ENCODE measurements at regions not wholly inside any gene's neighbourhood (a gene's known extent, or its start where the extent isn't known, plus 50 kb on each side); places are given as distances from the start of the nearest gene placed in this dataset.

DNA sequence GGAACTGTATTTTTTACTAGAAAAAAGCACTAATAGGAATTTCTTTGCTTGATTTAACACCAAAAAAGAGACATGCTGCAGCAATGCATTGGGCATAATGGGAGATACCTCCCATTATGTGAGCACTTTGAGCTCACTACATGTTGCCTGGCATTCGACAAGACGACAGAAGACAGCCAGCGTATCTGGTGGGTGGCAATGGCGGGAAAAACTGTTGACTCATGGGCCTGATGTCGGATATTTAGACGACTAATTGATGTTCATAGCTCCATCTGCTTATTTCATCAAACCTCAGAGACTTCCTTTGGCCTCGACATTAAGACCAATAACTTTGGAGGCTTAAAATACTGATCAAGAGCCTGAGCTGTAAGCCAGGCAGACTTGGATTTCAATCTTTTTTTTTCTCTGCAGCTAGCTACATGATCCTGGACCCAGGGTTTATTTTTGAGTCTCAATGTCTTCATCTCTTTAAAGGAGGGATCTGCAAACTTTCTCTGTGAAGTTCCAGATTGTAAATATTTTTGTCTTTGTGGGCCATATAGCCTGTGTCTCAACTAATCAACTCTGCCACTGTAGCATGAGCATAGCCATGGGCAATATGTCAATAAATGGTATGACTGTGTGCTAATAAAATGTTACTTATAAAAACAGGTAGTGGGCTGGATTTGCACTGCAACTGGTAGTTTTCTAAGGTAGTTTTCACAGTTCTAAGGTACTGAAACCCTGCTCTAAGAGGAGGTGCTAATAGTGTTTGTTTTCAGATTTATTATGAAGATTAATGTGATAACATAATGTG lies 375.1 kb downstream of the METTL15 start:
- no peak for DNase-seq (ENCODE audit: low read depth)
- TF ChIP-seq, protein P1, sequence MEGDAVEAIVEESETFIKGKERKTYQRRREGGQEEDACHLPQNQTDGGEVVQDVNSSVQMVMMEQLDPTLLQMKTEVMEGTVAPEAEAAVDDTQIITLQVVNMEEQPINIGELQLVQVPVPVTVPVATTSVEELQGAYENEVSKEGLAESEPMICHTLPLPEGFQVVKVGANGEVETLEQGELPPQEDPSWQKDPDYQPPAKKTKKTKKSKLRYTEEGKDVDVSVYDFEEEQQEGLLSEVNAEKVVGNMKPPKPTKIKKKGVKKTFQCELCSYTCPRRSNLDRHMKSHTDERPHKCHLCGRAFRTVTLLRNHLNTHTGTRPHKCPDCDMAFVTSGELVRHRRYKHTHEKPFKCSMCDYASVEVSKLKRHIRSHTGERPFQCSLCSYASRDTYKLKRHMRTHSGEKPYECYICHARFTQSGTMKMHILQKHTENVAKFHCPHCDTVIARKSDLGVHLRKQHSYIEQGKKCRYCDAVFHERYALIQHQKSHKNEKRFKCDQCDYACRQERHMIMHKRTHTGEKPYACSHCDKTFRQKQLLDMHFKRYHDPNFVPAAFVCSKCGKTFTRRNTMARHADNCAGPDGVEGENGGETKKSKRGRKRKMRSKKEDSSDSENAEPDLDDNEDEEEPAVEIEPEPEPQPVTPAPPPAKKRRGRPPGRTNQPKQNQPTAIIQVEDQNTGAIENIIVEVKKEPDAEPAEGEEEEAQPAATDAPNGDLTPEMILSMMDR (conservative IDR thresholded peaks at IDR 0.05; ENCODE audit: low read depth, low read length) = no peak
- H3K4me3 ChIP-seq (ENCODE audit: low read length) = no peak overlapping the region

DNA sequence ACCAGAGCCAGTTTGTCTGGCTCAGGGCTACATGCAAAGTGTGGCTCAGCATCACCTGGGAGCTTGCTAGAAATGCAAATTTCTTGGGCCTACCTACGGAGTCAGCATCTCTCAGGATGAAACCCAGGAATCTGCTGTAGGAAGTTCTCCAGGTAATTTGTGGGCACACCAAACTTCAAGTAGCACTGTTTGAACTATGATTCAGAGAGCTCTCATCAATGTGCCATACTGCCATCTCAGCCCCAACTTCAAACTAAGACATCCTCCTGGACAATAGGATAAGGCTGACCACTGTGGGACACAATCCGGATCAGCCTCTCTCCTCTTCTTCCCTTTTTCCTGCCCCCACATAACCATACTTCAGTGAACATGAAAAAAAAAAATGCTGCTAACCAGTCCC lies 374.5 kb downstream of the METTL15 start:
- TF ChIP-seq, protein P1 (conservative IDR thresholded peaks at IDR 0.05; ENCODE audit: low read depth, low read length) = no peak
- H3K4me3 ChIP-seq (ENCODE audit: low read length) = no peak overlapping the region
- no peak for DNase-seq (ENCODE audit: low read depth)

DNA sequence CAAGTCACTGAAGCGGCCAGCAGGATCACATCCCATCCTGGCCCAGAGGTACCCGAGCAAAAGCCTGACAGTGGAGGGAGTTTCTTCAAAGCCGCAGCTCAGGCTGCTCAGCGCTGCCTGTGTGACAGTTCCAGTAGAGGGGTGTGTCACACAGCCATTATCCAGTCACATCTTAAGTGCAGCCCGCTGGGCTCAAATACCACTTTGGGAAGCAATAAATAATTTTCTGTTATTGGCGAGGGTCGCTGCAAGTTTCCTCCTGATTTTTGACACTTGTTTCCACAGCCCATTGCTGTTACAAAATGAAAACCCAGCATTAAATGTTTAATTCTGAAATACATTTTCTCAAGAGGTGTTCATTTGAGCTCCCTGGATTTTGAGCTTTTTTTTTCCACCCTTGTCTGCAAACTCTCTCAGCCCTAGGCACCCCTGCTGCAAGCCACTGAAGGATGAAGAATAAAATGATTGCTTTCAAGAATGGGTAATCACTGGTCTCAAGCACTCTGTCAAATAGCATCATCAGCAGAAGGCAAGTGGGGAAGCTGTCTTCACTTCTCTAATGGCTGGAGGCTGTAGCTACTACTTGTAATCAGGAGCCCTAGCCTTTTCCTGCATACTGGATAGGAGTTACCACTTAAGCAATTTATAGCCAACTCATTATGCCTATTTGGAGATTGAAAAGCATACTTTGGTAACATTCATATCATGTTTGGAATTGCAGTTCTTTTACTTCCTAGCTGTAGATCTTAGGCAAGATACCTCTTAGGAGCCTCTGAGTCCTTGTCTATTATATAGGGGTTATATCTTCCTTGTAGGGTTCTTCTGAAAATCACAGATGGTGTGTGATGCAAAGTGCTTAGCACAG lies 373.7 kb downstream of the METTL15 start:
- H3K4me3 ChIP-seq (ENCODE audit: low read length) = no peak overlapping the region
- TF ChIP-seq, protein P1 (conservative IDR thresholded peaks at IDR 0.05; ENCODE audit: low read depth, low read length) = no peak
- DNase-seq (ENCODE audit: low read depth) = no peak

DNA sequence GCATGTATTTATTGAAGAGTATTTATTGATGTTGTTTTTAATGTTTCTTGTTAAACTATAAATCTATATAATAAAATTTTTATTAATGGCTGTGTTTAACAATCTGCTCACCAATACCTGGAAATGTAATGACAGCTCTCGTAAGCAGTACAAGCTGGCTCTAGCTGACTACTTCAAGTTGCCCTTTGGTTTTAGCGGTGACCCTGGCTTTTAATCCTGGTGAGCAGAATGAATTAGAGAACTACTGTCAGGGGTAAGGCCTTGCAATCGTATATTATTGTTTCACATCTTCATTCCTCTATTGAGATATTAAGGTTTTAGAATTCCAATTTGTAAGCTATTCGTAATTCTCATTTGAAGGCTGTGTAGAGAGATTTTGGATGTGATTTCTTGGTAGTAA lies 372.2 kb downstream of the METTL15 start:
- TF ChIP-seq, protein P1 (conservative IDR thresholded peaks at IDR 0.05; ENCODE audit: low read depth, low read length) = no peak
- no peak overlapping the region for H3K4me3 ChIP-seq (ENCODE audit: low read length)
- no peak for DNase-seq (ENCODE audit: low read depth)

DNA sequence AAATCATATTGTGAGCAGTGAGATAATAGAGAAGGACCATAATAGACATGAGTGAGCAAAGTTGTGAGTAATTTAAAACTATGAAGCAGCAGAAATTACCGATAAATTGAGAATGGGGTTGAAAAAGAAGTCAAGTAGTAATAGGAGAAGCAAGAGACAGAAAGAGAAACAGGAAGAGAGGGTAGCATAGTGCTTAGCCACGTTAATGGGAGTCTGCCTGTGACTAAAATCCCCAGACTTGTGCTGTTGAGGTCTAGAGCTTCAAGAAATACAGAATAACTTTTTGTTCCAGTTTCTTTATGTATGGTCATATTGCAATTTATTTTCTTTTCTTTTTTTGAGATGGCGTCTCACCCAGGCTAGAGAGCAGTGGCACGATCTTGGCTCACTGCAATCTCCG lies 368.7 kb downstream of the METTL15 start:
- no peak for DNase-seq (ENCODE audit: low read depth)
- no peak overlapping the region for H3K4me3 ChIP-seq (ENCODE audit: low read length)
- TF ChIP-seq, protein P1 (conservative IDR thresholded peaks at IDR 0.05; ENCODE audit: low read depth, low read length) = no peak

DNA sequence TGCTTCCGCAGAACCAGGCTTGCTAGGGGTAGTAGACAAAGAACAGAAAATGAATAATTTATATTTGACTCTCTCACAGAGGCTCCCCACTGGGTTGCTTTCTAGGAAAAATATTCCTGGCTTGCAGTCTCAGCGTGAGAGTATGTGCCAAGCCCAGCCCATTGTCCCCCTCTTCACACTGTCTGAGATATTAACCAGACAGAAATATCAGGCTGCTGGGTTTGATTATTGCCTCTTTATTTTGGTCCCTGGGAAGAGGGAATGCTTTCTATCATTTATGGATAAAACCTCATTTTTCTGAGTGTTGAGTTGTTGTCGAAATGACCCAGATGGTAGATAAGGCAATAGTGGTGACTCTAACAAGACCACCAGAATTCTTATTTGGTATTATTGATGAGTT lies 367.9 kb downstream of the METTL15 start:
- TF ChIP-seq, protein P1 (conservative IDR thresholded peaks at IDR 0.05; ENCODE audit: low read depth, low read length) = no peak
- no peak for DNase-seq (ENCODE audit: low read depth)
- H3K4me3 ChIP-seq (ENCODE audit: low read length) = no peak overlapping the region
